Type B pancreatic cell (in vitro differentiated cells): ENCODE measurements at regions not wholly inside any gene's neighbourhood (a gene's known extent, or its start where the extent isn't known, plus 50 kb on each side); places are given as distances from the start of the nearest gene placed in this dataset.

ENCODE experiments used
- DNase-seq: peaks from one replicate; pipeline ENCODE4 v3.0.0; 2021; ENCODE audit warnings: mixed read lengths; ENCODE audit not compliant: unreplicated experiment; ENCODE audit errors: extremely low spot score
- H3K27ac Mint-ChIP-seq: 2 replicates; pipeline ENCODE4 v1.8.0; 2021; ENCODE audit warnings: mild to moderate bottlenecking, mixed read lengths
- H3K27me3 Mint-ChIP-seq: 2 replicates; pipeline ENCODE4 v1.8.0; 2021; ENCODE audit warnings: mixed read lengths
- H3K36me3 Mint-ChIP-seq: 2 replicates; pipeline ENCODE4 v1.8.0; 2021; ENCODE audit warnings: mixed read lengths
- H3K4me1 Mint-ChIP-seq: one replicate; pipeline ENCODE4 v1.8.0; 2021; ENCODE audit warnings: mixed read lengths; ENCODE audit not compliant: unreplicated experiment
- H3K4me3 Mint-ChIP-seq: 2 replicates; pipeline ENCODE4 v1.8.0; 2021; ENCODE audit warnings: mild to moderate bottlenecking, mixed read lengths
- H3K9me3 Mint-ChIP-seq: 2 replicates; pipeline ENCODE4 v1.8.0; 2021; ENCODE audit warnings: mixed read lengths
- CTCF ChIP-seq: fragments of 200-600 bp; sonication (generic); conservative IDR thresholded peaks from 2 replicates; pipeline ENCODE4 v1.5.0; 2021; ENCODE audit warnings: antibody characterized with exemption, mild to moderate bottlenecking

DNA sequence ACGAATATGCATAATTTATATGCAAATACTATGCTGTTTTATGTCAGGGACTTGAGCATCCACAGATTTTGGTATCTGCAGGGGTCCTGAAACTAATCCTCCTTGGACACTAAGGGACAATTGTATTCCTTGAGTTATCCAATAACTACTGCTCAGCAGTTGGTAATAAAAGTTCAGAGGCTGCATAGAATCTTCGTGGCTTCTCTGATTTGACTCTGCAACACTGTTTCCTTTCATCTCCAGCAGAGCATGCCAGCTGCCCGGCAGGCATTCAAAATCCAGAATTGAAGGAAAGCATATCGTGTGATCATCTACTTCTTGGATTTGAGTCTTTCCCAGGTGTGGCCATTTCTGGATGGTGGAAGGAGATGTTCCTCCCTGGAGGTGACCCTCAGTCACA is 64.5 kb upstream of the MRI1 start:
- H3K4me3 Mint-ChIP-seq: no peak overlapping the region
- no peaks in the 10 kb centered on the region for H3K9me3 Mint-ChIP-seq
- no peak for DNase-seq
- H3K36me3 Mint-ChIP-seq: no peaks in the 10 kb centered on the region
- peaks cover 9% of the 10 kb centered on the region for H3K4me1 Mint-ChIP-seq
- no peak overlapping the region for H3K27ac Mint-ChIP-seq
- no peaks in the 10 kb centered on the region for H3K27me3 Mint-ChIP-seq
- no peak for TF ChIP-seq CTCF

DNA sequence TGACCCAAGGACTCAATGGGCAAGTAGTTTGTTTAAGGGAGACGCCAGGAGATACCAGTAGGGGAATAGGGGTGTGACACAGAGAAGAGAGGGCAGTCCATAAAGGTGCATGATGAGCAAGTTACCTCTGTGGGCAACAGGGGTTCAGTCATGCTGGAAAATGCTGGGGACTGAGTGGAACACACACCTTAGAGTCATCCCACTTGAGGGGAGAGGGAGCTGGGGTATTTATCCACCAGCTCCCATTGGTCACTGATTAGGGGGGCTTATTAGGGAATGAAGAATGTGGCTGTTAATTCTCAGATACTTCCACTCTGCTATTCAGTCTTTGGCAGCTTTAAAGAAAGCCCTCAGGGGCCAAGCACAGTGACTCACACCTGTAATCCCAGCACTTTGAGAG is 67.5 kb upstream of the MRI1 start:
- H3K27ac Mint-ChIP-seq: no peak overlapping the region
- no peaks in the 10 kb centered on the region for H3K36me3 Mint-ChIP-seq
- TF ChIP-seq CTCF: no peak

DNA sequence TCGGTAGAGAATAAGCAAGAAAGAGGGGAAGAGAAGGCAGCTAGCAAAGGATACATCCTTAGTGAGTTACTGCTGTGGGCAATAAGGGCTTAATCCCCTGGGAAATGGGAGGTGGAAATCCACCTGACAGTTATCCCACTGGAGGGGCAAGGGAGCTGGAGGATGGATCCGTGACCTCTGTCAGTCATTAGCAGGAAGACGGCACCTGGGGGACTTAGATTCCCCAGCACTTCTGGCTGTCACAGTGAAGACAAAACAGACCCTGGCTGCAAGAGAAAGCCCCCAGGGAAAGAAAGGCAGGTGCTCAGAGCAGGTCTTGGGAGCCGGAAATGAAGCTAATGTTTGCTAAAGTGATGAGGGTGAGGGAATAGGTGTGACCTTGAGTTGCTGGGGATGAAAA is 70.4 kb upstream of the MRI1 start:
- Mint-ChIP-seq H3K9me3 (no peaks in the 10 kb centered on the region), H3K27ac (no peak overlapping the region), H3K27me3 (peaks cover 24% of the 10 kb centered on the region), H3K4me3 (no peak overlapping the region), H3K4me1 (no peaks in the 10 kb centered on the region), H3K36me3 (no peaks in the 10 kb centered on the region)
- DNase-seq: no peak
- no peak for TF ChIP-seq CTCF

More for the DNA sequence above, 67.5 kb upstream of the MRI1 start:
- Mint-ChIP-seq H3K4me1 (peaks cover 9% of the 10 kb centered on the region), H3K9me3 (no peaks in the 10 kb centered on the region), H3K4me3 (no peak overlapping the region), H3K27me3 (peaks cover 16% of the 10 kb centered on the region)
- DNase-seq: no peak

DNA sequence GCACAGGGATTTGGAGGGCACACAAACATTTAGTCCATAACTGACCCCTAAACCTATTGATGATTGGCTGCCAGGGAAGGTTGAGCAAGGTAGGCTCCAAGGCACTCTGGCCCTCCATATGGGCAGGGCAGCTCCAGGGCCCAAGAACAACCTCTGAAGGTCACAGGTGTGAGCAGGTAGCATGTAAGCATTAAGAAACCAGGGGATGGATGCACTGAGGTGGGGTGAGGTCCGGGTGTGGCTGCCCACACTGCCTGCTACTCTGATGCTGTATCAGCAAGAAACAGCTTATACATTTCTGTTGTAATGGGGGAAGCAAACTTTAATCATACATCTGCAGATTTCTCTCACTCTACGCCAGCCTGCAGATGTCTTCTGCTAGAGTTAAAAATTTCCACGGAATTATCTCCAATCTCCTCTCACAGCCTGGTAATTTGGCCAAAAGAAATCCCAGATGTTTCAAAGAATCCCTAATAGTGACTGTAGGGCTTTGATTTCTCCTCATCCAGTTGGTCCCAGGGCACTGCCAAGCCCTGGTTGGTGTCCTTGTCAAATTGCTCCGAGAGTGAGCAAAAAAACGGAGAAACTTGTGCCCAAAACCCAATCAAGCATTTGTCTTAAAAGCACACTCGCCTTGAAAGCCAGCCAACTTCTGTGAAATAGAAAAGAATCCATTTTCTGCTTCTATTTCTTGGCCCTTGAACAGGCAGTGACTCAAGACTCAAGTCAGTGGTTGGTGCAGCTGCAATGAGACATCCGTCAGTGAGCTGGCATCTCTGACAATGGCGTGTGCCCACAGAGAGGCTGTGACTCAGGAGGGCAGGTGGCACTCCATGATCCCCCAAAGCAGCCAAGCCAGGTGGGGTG is 72.5 kb upstream of the MRI1 start:
- TF ChIP-seq CTCF: no peak
- H3K9me3 Mint-ChIP-seq: no peaks in the 10 kb centered on the region
- no peak overlapping the region for H3K27ac Mint-ChIP-seq
- H3K27me3 Mint-ChIP-seq: peaks cover 24% of the 10 kb centered on the region
- no peaks in the 10 kb centered on the region for H3K36me3 Mint-ChIP-seq
- no peak for DNase-seq
- no peak overlapping the region for H3K4me3 Mint-ChIP-seq
- no peaks in the 10 kb centered on the region for H3K4me1 Mint-ChIP-seq

- Mint-ChIP-seq H3K27ac (no peak overlapping the region), H3K9me3 (no peaks in the 10 kb centered on the region), H3K27me3 (peaks cover 22% of the 10 kb centered on the region)
These were observed 75.2 kb upstream of the MRI1 start for GRCh38 chr19:13689085-13689484.

More at GRCh38 chr19:13689085-13689484, 75.2 kb upstream of the MRI1 start:
- no peak for DNase-seq
- no peaks in the 10 kb centered on the region for H3K4me1 Mint-ChIP-seq
- H3K36me3 Mint-ChIP-seq: no peaks in the 10 kb centered on the region
- TF ChIP-seq CTCF: no peak
- H3K4me3 Mint-ChIP-seq: no peak overlapping the region
